GM23338 (cell line): ENCODE measurements at regions not wholly inside any gene's neighbourhood (a gene's known extent, or its start where the extent isn't known, plus 50 kb on each side); places are given as distances from the start of the nearest gene placed in this dataset.

ENCODE experiments used
- ATAC-seq: fragments of 200-7000 bp; cut with Tn5 transposase; 3 replicates; pipeline ENCODE4 v1.9.1; 2020
- DNase-seq: peaks from one replicate; pipeline ENCODE4 v3.0.0-alpha.2; 2015; ENCODE audit warnings: low spot score
- H2AFZ ChIP-seq: fragments of 200-600 bp; sonication (generic); 2 replicates; pipeline ENCODE4 v1.8.0; 2016; ENCODE audit warnings: antibody characterized with exemption, mild to moderate bottlenecking, moderate library complexity
- H3F3A ChIP-seq: fragments of 200-600 bp; sonication (generic); replicated peaks from 2 replicates; pipeline ENCODE4 v1.8.0; 2017; ENCODE audit warnings: antibody characterized with exemption, mixed run types, low read depth
- H3K27ac ChIP-seq: fragments of 200-600 bp; sonication (generic); 2 replicates; pipeline ENCODE4 v1.6.1; 2016; ENCODE audit warnings: low read depth
- H3K27me3 ChIP-seq: fragments of 200-600 bp; sonication (generic); 2 replicates; pipeline ENCODE4 v1.8.0; 2016; ENCODE audit warnings: mild to moderate bottlenecking, mixed run types, moderate library complexity; ENCODE audit not compliant: insufficient read depth
- H3K36me3 ChIP-seq: fragments of 200-600 bp; sonication (generic); 2 replicates; pipeline ENCODE4 v1.8.0; 2016; ENCODE audit warnings: mild to moderate bottlenecking; ENCODE audit not compliant: insufficient read depth
- H3K4me1 ChIP-seq: fragments of 200-600 bp; sonication (generic); 2 replicates; pipeline ENCODE4 v1.8.0; 2016; ENCODE audit warnings: mild to moderate bottlenecking, moderate library complexity; ENCODE audit not compliant: insufficient read depth
- H3K4me2 ChIP-seq: fragments of 200-600 bp; sonication (generic); 2 replicates; pipeline ENCODE4 v1.7.1; 2017; ENCODE audit warnings: mixed run types
- H3K4me3 ChIP-seq: fragments of 200-600 bp; sonication (generic); 2 replicates; pipeline ENCODE4 v1.6.1; 2016; ENCODE audit warnings: mixed run types
- H3K79me2 ChIP-seq: fragments of 200-600 bp; sonication (generic); replicated peaks from 2 replicates; pipeline ENCODE4 v1.8.0; 2017; ENCODE audit warnings: mild to moderate bottlenecking; ENCODE audit not compliant: insufficient read depth
- H3K9me2 ChIP-seq: fragments of 200-600 bp; sonication (generic); 2 replicates; pipeline ENCODE4 v1.8.0; 2017; ENCODE audit not compliant: insufficient read depth
- H4K20me1 ChIP-seq: fragments of 200-600 bp; sonication (generic); replicated peaks from 2 replicates; pipeline ENCODE4 v1.8.0; 2017; ENCODE audit warnings: mild to moderate bottlenecking; ENCODE audit not compliant: insufficient read depth
- H3K27ac Mint-ChIP-seq: 2 replicates; pipeline ENCODE4 v1.8.0; 2020; ENCODE audit warnings: inconsistent platforms, mild to moderate bottlenecking, moderate library complexity, mixed read lengths
- H3K27me3 Mint-ChIP-seq: 3 replicates; pipeline ENCODE4 v1.8.0; 2022; ENCODE audit warnings: low read depth, mild to moderate bottlenecking, moderate library complexity, mixed read lengths, inconsistent platforms; ENCODE audit not compliant: insufficient read depth, poor library complexity
- H3K36me3 Mint-ChIP-seq: 3 replicates; pipeline ENCODE4 v1.8.0; 2021; ENCODE audit warnings: low read depth, mild to moderate bottlenecking, inconsistent platforms, moderate library complexity, mixed read lengths
- H3K4me1 Mint-ChIP-seq: 3 replicates; pipeline ENCODE4 v1.8.0; 2020; ENCODE audit warnings: mild to moderate bottlenecking, inconsistent platforms, mixed read lengths
- H3K4me3 Mint-ChIP-seq: 3 replicates; pipeline ENCODE4 v1.8.0; 2021; ENCODE audit warnings: moderate library complexity, mild to moderate bottlenecking, inconsistent platforms, mixed read lengths
- H3K9me3 Mint-ChIP-seq: 3 replicates; pipeline ENCODE4 v1.8.0; 2020; ENCODE audit warnings: moderate library complexity, mild to moderate bottlenecking, inconsistent platforms, mixed read lengths
- JUNB ChIP-seq: IDR thresholded peaks from one replicate; pipeline ENCODE4 v1.6.1; 2016; ENCODE audit warnings: antibody characterized with exemption; ENCODE audit not compliant: unreplicated experiment
- REST ChIP-seq: IDR thresholded peaks from one replicate; pipeline ENCODE4 v1.6.1; 2018; ENCODE audit warnings: antibody characterized with exemption; ENCODE audit not compliant: unreplicated experiment
- ZNF114 ChIP-seq: fragments of 250-450 bp; sonication (Bioruptor Pico); IDR thresholded peaks from 2 replicates; pipeline ENCODE4 v1.5.0; 2020; ENCODE audit warnings: mild to moderate bottlenecking, moderate library complexity
- TF ChIP-seq, protein P1 (sequence below): fragments of 250-450 bp; sonication (Bioruptor Pico); IDR thresholded peaks from 2 replicates; pipeline ENCODE4 v1.5.0; 2020; ENCODE audit warnings: mild to moderate bottlenecking, moderate library complexity

DNA sequence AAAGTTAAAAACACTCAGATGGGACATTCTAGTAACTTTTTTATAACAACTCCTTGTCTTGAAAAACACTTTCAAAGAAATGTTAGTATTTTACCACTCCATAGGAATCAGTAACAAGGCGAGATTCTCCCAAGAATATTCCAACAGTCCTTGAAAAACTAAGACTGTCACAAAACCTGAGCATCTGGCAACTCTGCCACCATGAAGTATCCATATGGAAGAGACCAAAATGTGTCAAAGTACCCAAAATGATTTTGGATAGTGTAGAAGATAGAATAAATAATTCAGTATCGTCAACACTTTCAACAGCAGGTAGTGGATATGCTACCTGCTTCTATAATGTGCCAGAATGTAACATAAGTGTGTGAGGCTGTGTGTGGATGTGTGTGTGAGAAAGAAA lies 361.8 kb downstream of the ZEB2 start:
- DNase-seq (no peak), ATAC-seq (no peak)
- peaks cover 10% of the 10 kb centered on the region for H3K4me1 ChIP-seq
- Mint-ChIP-seq H3K27me3 (no peaks in the 10 kb centered on the region), H3K4me3 (no peak overlapping the region), H3K9me3 (no peaks in the 10 kb centered on the region), H3K4me1 (peaks cover 16% of the 10 kb centered on the region; the same call in 2 of the 3 replicates), H3K27ac (no peak overlapping the region), H3K36me3 (no peaks in the 10 kb centered on the region)
- no peak for TF ChIP-seq ZNF114 (CRISPR knock-in tag)
- TF ChIP-seq REST = no peak
- no peak for TF ChIP-seq JUNB
- TF ChIP-seq, protein P1, sequence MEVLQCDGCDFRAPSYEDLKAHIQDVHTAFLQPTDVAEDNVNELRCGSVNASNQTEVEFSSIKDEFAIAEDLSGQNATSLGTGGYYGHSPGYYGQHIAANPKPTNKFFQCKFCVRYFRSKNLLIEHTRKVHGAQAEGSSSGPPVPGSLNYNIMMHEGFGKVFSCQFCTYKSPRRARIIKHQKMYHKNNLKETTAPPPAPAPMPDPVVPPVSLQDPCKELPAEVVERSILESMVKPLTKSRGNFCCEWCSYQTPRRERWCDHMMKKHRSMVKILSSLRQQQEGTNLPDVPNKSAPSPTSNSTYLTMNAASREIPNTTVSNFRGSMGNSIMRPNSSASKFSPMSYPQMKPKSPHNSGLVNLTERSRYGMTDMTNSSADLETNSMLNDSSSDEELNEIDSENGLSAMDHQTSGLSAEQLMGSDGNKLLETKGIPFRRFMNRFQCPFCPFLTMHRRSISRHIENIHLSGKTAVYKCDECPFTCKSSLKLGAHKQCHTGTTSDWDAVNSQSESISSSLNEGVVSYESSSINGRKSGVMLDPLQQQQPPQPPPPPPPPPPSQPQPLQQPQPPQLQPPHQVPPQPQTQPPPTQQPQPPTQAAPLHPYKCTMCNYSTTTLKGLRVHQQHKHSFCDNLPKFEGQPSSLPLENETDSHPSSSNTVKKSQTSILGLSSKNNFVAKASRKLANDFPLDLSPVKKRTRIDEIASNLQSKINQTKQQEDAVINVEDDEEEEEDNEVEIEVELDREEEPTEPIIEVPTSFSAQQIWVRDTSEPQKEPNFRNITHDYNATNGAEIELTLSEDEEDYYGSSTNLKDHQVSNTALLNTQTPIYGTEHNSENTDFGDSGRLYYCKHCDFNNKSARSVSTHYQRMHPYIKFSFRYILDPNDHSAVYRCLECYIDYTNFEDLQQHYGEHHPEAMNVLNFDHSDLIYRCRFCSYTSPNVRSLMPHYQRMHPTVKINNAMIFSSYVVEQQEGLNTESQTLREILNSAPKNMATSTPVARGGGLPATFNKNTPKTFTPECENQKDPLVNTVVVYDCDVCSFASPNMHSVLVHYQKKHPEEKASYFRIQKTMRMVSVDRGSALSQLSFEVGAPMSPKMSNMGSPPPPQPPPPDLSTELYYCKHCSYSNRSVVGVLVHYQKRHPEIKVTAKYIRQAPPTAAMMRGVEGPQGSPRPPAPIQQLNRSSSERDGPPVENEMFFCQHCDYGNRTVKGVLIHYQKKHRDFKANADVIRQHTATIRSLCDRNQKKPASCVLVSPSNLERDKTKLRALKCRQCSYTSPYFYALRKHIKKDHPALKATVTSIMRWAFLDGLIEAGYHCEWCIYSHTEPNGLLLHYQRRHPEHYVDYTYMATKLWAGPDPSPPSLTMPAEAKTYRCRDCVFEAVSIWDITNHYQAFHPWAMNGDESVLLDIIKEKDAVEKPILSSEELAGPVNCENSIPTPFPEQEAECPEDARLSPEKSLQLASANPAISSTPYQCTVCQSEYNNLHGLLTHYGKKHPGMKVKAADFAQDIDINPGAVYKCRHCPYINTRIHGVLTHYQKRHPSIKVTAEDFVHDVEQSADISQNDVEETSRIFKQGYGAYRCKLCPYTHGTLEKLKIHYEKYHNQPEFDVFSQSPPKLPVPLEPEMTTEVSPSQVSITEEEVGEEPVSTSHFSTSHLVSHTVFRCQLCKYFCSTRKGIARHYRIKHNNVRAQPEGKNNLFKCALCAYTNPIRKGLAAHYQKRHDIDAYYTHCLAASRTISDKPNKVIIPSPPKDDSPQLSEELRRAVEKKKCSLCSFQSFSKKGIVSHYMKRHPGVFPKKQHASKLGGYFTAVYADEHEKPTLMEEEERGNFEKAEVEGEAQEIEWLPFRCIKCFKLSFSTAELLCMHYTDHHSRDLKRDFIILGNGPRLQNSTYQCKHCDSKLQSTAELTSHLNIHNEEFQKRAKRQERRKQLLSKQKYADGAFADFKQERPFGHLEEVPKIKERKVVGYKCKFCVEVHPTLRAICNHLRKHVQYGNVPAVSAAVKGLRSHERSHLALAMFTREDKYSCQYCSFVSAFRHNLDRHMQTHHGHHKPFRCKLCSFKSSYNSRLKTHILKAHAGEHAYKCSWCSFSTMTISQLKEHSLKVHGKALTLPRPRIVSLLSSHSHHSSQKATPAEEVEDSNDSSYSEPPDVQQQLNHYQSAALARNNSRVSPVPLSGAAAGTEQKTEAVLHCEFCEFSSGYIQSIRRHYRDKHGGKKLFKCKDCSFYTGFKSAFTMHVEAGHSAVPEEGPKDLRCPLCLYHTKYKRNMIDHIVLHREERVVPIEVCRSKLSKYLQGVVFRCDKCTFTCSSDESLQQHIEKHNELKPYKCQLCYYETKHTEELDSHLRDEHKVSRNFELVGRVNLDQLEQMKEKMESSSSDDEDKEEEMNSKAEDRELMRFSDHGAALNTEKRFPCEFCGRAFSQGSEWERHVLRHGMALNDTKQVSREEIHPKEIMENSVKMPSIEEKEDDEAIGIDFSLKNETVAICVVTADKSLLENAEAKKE = no peak
- no peaks in the 10 kb centered on the region for H4K20me1 ChIP-seq
- H3K36me3 ChIP-seq = no peaks in the 10 kb centered on the region
- no peak overlapping the region for H3K27ac ChIP-seq
- no peaks in the 10 kb centered on the region for H3K27me3 ChIP-seq
- no peak overlapping the region for H3K4me3 ChIP-seq
- H3K79me2 ChIP-seq = no peaks in the 10 kb centered on the region
- H3K9me2 ChIP-seq = no peaks in the 10 kb centered on the region
- H3K4me2 ChIP-seq = no peak overlapping the region
- H3F3A ChIP-seq = no peaks in the 10 kb centered on the region
- no peak overlapping the region for H2AFZ ChIP-seq
